Breast epithelium (tissue), 4 donors: ENCODE measurements at regions not wholly inside any gene's neighbourhood (a gene's known extent, or its start where the extent isn't known, plus 50 kb on each side); places are given as distances from the start of the nearest gene placed in this dataset.

ENCODE experiments used
- DNase-seq, 2 donors: peaks; one replicate each; pipeline ENCODE4 v3.0.0-alpha.2; 2019; ENCODE audit warnings: low spot score in 2 of 2
- H3K27ac ChIP-seq, 2 donors: fragments of 200-600 bp; sonication (generic) in 1 of 2; one replicate each; pipeline ENCODE4 v1.5.1; 2016 to 2019; ENCODE audit warnings: mild to moderate bottlenecking in 1 of 2
- H3K27me3 ChIP-seq, 2 donors: fragments of 200-600 bp; sonication (generic) in 1 of 2; one replicate each; pipeline versions ENCODE4 v1.5.1 to v1.6.0; 2017 to 2019; ENCODE audit warnings: control low read depth in 1 of 2, mild to moderate bottlenecking in 1 of 2
- H3K36me3 ChIP-seq: fragments of 200-600 bp; one replicate; pipeline ENCODE4 v1.5.1; 2019
- H3K4me1 ChIP-seq, 2 donors: fragments of 200-600 bp; sonication (generic); one replicate each; pipeline ENCODE4 v1.5.1; 2016 to 2019; ENCODE audit warnings: control low read depth in 1 of 2
- H3K4me3 ChIP-seq, 3 donors: fragments of 200-600 bp; sonication (generic); 1 replicate in 2 of 3; 2 replicates in 1 of 3; pipeline ENCODE4 v1.5.1; 2016 to 2019; ENCODE audit warnings: mild to moderate bottlenecking in 3 of 3, moderate library complexity in 2 of 3
- H3K9me3 ChIP-seq, 2 donors: fragments of 200-600 bp; sonication (generic) in 1 of 2; one replicate each; pipeline ENCODE4 v1.5.1; 2016 to 2019; ENCODE audit warnings: control low read depth in 1 of 2
- CTCF ChIP-seq, 3 donors: fragments of 450-650 bp; IDR thresholded peaks; one replicate each; pipeline ENCODE4 v1.5.1; 2016 to 2017; ENCODE audit warnings: antibody characterized with exemption in 3 of 3, mild to moderate bottlenecking in 3 of 3, moderate library complexity in 3 of 3
- POLR2A ChIP-seq: fragments of 450-650 bp; IDR thresholded peaks from one replicate; pipeline ENCODE4 v1.6.1; 2016; ENCODE audit warnings: antibody characterized with exemption, mild to moderate bottlenecking, moderate library complexity
- POLR2AphosphoS5 ChIP-seq, 3 donors: sonication (generic); formaldehyde crosslinking; IDR thresholded peaks; one replicate each; pipeline ENCODE4 v1.6.1; 2017; ENCODE audit warnings: antibody characterized with exemption in 3 of 3
- intact Hi-C: fragments of 100-400 bp; cut with DNase I; formaldehyde crosslinking; loops from one replicate; pipeline ENCODE4 v1.15.1; 2023; ENCODE audit warnings: low total_unique reads

- Histone ChIP-seq H3K4me1 (no peaks in the 10 kb centered on the region), H3K27me3 (no peaks in the 10 kb centered on the region), H3K36me3 (no peaks in the 10 kb centered on the region), H3K27ac (no peak overlapping the region), H3K4me3 (no peak overlapping the region), H3K9me3 (no peaks in the 10 kb centered on the region)
- TF ChIP-seq POLR2AphosphoS5 (IDR thresholded peaks at IDR 0.05): no peak
- TF ChIP-seq POLR2A: no peak
- no peak for TF ChIP-seq CTCF (IDR thresholded peaks at IDR 0.05)
- DNase-seq: no peak
- intact Hi-C loops: no loop called here
Measured at GRCh38 chr9:120235081-120235480, 344.9 kb downstream of the CDK5RAP2 start.

GRCh38 chr9:120230227-120230626 is 349.7 kb downstream of the CDK5RAP2 start:
- Histone ChIP-seq H3K27me3 (no peaks in the 10 kb centered on the region), H3K4me3 (no peak overlapping the region), H3K9me3 (no peaks in the 10 kb centered on the region), H3K27ac (no peak overlapping the region), H3K36me3 (no peaks in the 10 kb centered on the region), H3K4me1 (no peaks in the 10 kb centered on the region)
- TF ChIP-seq POLR2A (no peak), CTCF (IDR thresholded peaks at IDR 0.05) (no peak), POLR2AphosphoS5 (IDR thresholded peaks at IDR 0.05) (no peak)
- intact Hi-C loops: no loop called here
- no peak for DNase-seq

- no peak overlapping the region for H3K27ac ChIP-seq
- intact Hi-C loops: no loop called here
Measured at GRCh38 chr9:120221844-120222243, 358.1 kb downstream of the CDK5RAP2 start.

GRCh38 chr9:120214332-120214731 is 365.6 kb downstream of the CDK5RAP2 start:
- Histone ChIP-seq H3K4me3 (no peak overlapping the region), H3K4me1 (no peaks in the 10 kb centered on the region), H3K9me3 (no peaks in the 10 kb centered on the region), H3K27me3 (no peaks in the 10 kb centered on the region), H3K36me3 (no peaks in the 10 kb centered on the region), H3K27ac (no peak overlapping the region)
- no peak for DNase-seq
- intact Hi-C loops: no loop called here
- TF ChIP-seq POLR2AphosphoS5 (IDR thresholded peaks at IDR 0.05): no peak
- no peak for TF ChIP-seq POLR2A
- no peak for TF ChIP-seq CTCF (IDR thresholded peaks at IDR 0.05)

More at GRCh38 chr9:120221844-120222243, 358.1 kb downstream of the CDK5RAP2 start:
- no peaks in the 10 kb centered on the region for H3K27me3 ChIP-seq
- TF ChIP-seq CTCF (IDR thresholded peaks at IDR 0.05): no peak
- no peak for TF ChIP-seq POLR2AphosphoS5 (IDR thresholded peaks at IDR 0.05)
- TF ChIP-seq POLR2A: no peak
- H3K36me3 ChIP-seq: no peaks in the 10 kb centered on the region
- H3K4me1 ChIP-seq: no peaks in the 10 kb centered on the region
- no peak for DNase-seq
- no peaks in the 10 kb centered on the region for H3K9me3 ChIP-seq
- no peak overlapping the region for H3K4me3 ChIP-seq

- TF ChIP-seq POLR2AphosphoS5 (IDR thresholded peaks at IDR 0.05): no peak
- no peak for TF ChIP-seq CTCF (IDR thresholded peaks at IDR 0.05)
- TF ChIP-seq POLR2A: no peak
- Histone ChIP-seq H3K4me1 (no peaks in the 10 kb centered on the region), H3K27ac (no peak overlapping the region), H3K9me3 (no peaks in the 10 kb centered on the region), H3K27me3 (no peaks in the 10 kb centered on the region), H3K36me3 (no peaks in the 10 kb centered on the region), H3K4me3 (no peak overlapping the region)
- intact Hi-C loops: no loop called here
- DNase-seq: no peak
Measured at GRCh38 chr9:120212853-120213200, 367.1 kb downstream of the CDK5RAP2 start.
